GM12875 (cell line): ENCODE measurements at regions not wholly inside any gene's neighbourhood (a gene's known extent, or its start where the extent isn't known, plus 50 kb on each side); places are given as distances from the start of the nearest gene placed in this dataset.

Experiments
- H3K4me3 ChIP-seq: one replicate; pipeline ENCODE4 v1.5.1; 2011; ENCODE audit warnings: low read depth, low read length, control low read depth
- TF ChIP-seq, protein P1 (sequence below): IDR thresholded peaks from 2 replicates; pipeline ENCODE4 v1.5.1; 2011; ENCODE audit warnings: low read depth, mild to moderate bottlenecking, control low read depth, inconsistent platforms, low read length, moderate library complexity, borderline replicate concordance; ENCODE audit not compliant: insufficient read depth

DNA sequence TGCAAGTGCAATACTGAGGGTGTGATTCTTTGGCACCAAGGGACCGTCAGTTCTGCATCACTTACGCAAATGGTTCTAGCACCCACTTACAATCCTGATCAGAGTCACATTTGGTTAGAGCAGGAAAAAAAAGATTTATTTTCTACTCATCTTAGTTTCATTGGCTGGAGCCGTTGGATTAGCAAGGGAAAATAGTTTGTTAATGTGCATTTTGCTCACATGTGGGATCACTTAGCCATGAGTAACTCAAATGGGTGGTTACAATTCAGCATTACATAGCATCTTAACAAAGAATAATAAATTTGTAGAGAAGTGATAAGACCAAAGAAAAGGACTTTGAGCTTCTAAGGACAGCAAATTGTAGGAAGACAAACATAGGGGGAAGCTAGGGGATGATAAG lies 216.9 kb downstream of the AUH start:
- no peak overlapping the region for H3K4me3 ChIP-seq
- TF ChIP-seq, protein P1, sequence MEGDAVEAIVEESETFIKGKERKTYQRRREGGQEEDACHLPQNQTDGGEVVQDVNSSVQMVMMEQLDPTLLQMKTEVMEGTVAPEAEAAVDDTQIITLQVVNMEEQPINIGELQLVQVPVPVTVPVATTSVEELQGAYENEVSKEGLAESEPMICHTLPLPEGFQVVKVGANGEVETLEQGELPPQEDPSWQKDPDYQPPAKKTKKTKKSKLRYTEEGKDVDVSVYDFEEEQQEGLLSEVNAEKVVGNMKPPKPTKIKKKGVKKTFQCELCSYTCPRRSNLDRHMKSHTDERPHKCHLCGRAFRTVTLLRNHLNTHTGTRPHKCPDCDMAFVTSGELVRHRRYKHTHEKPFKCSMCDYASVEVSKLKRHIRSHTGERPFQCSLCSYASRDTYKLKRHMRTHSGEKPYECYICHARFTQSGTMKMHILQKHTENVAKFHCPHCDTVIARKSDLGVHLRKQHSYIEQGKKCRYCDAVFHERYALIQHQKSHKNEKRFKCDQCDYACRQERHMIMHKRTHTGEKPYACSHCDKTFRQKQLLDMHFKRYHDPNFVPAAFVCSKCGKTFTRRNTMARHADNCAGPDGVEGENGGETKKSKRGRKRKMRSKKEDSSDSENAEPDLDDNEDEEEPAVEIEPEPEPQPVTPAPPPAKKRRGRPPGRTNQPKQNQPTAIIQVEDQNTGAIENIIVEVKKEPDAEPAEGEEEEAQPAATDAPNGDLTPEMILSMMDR = no peak

- H3K4me3 ChIP-seq = no peak overlapping the region
- TF ChIP-seq, protein P1 = no peak
Measured at GRCh38 chr9:91145496-91145895, 216.2 kb downstream of the AUH start.

GRCh38 chr9:91146391-91147019 lies 215.2 kb downstream of the AUH start:
- TF ChIP-seq, protein P1 = no peak
- H3K4me3 ChIP-seq = no peak overlapping the region

DNA sequence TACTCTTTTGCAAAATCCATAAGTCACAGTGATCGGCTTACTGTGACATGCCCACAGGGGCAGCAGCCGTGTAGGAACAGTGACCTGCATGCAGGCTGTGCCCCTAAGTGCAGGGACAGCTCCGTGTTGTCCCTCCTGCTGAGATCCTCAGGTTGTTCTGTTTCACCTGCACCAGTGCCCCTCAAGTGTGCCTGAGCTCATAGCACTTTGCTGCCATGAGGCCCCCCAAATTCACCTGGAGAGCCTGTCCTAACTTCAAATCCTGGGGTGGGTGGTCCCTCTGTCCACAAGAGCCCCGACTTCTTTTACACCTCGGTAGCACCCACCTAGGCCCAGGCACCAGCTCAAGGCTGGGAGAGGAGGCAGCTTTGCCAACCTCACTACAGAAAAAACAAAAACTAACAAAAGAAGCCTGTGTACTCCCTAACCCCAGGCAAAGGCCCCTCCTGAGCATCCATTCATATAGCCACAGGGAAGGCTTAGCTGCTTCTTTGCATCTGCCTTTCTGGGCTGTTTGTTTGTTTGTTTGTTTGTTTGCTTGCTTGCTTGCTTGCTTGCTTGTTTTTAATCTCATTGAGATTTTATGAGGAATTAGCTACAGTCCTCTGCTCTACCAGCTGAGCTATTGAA lies 214.5 kb downstream of the AUH start:
- no peak overlapping the region for H3K4me3 ChIP-seq
- TF ChIP-seq, protein P1 = no peak

DNA sequence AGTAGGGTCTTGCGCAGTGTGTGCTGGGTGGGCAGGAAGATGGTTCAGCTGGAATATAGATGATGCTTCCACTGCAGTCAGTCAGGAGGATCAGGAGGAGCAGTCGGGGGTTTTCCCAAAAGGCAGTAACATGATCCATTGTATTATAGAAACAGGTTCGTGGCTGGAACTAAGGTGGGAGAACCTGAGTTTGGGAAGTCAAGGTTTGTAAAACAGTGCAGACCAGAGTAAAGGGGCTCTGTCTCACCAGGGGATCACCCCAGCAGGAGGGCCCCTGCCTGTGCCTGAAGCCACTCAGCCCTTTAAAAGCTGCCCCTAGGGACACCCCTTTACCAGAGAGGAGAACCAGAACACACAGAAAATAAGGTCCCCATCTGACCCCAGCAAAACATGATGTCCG lies 213.4 kb downstream of the AUH start:
- H3K4me3 ChIP-seq = peak overlapping the region; percentile 19
- TF ChIP-seq, protein P1 = no peak

DNA sequence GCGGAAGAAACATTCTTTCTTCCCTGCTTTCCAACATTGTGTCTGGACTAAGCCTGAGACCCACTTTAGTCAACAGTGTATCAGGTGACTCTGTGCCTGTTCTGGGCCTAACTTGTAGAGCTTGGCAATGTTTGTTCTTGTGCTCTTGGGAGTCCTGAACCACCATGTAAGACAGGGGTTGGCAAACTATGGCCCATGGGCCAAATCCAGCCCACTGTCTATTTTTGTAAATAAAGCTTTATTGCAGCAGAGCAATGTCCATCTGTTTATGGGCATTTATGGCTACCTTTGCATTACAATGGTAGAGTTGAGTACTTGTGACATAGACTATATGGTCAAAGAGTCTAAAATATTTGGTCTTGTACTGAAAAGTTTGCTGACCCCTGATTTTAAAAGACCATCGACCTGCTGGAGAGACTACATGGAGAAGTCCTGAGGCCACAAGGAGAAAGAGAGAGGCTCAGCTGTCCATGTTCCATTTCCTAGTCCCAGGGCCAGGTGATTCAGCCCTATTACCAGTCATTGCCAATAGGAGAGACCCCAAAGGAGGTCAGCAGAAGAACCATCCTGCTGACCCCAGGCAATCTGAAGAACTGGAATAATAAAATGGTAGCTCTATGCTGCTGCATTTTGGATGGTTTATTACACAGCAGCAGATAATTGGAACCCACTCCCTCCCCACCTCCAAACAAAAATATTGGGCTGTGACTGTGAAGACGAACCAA lies 211.3 kb downstream of the AUH start:
- TF ChIP-seq, protein P1 = no peak
- no peak overlapping the region for H3K4me3 ChIP-seq
